Loucy (cell line): ENCODE measurements at regions not wholly inside any gene's neighbourhood (a gene's known extent, or its start where the extent isn't known, plus 50 kb on each side); places are given as distances from the start of the nearest gene placed in this dataset.

Source experiments
- H2AFZ ChIP-seq: fragments of 200-600 bp; sonication (generic); 2 replicates; pipeline ENCODE4 v1.6.0; 2016; ENCODE audit warnings: antibody characterized with exemption, mild to moderate bottlenecking, low read length, moderate library complexity
- H3F3A ChIP-seq: fragments of 200-600 bp; 2 replicates; pipeline ENCODE4 v1.6.0; 2016; ENCODE audit warnings: antibody characterized with exemption, low read depth, mild to moderate bottlenecking
- H3K27me3 ChIP-seq: fragments of 200-600 bp; sonication (generic); 2 replicates; pipeline ENCODE4 v1.6.1; 2014; ENCODE audit warnings: low read length, mild to moderate bottlenecking; ENCODE audit not compliant: insufficient read depth, poor library complexity, severe bottlenecking
- H3K36me3 ChIP-seq: fragments of 200-600 bp; sonication (generic); 2 replicates; pipeline ENCODE4 v1.6.1; 2016; ENCODE audit warnings: low read length; ENCODE audit not compliant: insufficient read depth
- H3K4me1 ChIP-seq: fragments of 200-600 bp; sonication (generic); 2 replicates; pipeline ENCODE4 v1.5.1; 2014; ENCODE audit warnings: low read length, mild to moderate bottlenecking; ENCODE audit not compliant: insufficient read depth, poor library complexity, severe bottlenecking
- H3K4me2 ChIP-seq: fragments of 200-600 bp; sonication (generic); 2 replicates; pipeline ENCODE4 v1.6.0; 2014; ENCODE audit warnings: antibody characterized with exemption, low read length, low read depth, mild to moderate bottlenecking; ENCODE audit not compliant: poor library complexity, severe bottlenecking
- H3K4me3 ChIP-seq: fragments of 200-600 bp; sonication (generic); 2 replicates; pipeline ENCODE4 v1.5.1; 2014; ENCODE audit warnings: low read length, mild to moderate bottlenecking, mixed read lengths; ENCODE audit not compliant: poor library complexity, severe bottlenecking
- H3K79me2 ChIP-seq: fragments of 200-600 bp; sonication (generic); 2 replicates; pipeline ENCODE4 v1.6.1; 2014; ENCODE audit warnings: low read length; ENCODE audit not compliant: insufficient read depth
- H3K9ac ChIP-seq: fragments of 200-600 bp; sonication (generic); 2 replicates; pipeline ENCODE4 v1.6.0; 2014; ENCODE audit warnings: mild to moderate bottlenecking, low read depth, low read length, moderate library complexity; ENCODE audit not compliant: poor library complexity, severe bottlenecking
- H3K9me2 ChIP-seq: fragments of 200-600 bp; sonication (generic); replicated peaks from 2 replicates; pipeline ENCODE4 v1.6.1; 2016; ENCODE audit warnings: low read depth, low read length, mixed read lengths
- H3K9me3 ChIP-seq: fragments of 200-600 bp; sonication (generic); 2 replicates; pipeline ENCODE4 v1.6.1; 2014; ENCODE audit warnings: mild to moderate bottlenecking, antibody characterized with exemption, low read length, low read depth; ENCODE audit not compliant: insufficient read depth
- H4K20me1 ChIP-seq: fragments of 200-600 bp; sonication (generic); 2 replicates; pipeline ENCODE4 v1.6.0; 2014; ENCODE audit warnings: antibody characterized with exemption, low read length, mild to moderate bottlenecking; ENCODE audit not compliant: insufficient read depth, poor library complexity, severe bottlenecking
- EZH2phosphoT487 ChIP-seq: fragments of 200-600 bp; IDR thresholded peaks from 2 replicates; pipeline ENCODE4 v1.6.1; 2018; ENCODE audit warnings: antibody characterized with exemption, mild to moderate bottlenecking, moderate library complexity, borderline replicate concordance
- TF ChIP-seq, protein P1 (sequence below): fragments of 200-600 bp; sonication (generic); conservative IDR thresholded peaks from 2 replicates; pipeline ENCODE4 v1.5.1; 2014; ENCODE audit warnings: mild to moderate bottlenecking, antibody characterized with exemption, low read length

DNA sequence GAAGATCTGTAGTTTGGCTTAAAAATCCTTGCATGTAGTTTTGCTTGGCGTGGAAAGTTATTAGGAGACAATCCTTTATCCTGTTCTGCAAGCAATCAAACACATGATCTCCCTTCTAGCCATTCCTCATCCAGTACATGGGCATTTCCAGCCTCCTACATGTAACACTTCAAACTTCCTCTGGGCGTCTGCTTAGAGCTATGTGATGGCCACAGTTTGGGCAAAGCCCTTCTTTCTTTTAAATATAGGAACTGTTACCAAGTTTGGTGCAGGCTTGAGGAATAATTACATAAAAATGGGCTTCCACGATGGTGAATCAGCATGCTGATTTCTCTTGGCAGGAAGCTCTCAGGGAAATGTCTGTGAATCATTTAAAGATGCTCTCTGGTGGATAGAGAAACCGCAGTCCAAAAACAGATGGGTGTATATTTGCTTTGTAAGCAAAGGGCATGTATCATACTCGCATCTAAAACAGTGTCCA is 176.9 kb upstream of the FMN2 start:
- Histone ChIP-seq H3K27me3 (no peaks in the 10 kb centered on the region), H3K9ac (no peak overlapping the region)

DNA sequence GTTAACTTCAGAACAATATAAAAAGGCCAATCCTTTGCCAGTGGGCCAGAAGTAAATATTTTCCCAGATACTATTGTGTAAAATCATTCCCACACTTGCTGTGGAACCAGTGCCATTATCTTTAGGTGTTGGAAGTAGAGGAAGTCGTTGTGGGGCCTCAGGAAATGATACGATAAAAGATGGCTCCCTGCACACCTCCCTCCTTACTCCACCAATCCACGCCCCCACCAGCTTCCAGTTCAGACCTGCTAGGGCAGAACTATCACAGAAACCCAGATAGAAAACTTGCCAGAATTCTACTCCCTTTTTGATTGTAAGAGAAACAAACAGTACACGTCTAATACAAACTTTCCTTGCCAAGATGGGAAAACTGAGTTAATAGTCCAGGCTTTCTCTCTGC is 173.0 kb upstream of the FMN2 start:
- Histone ChIP-seq H3K4me3 (no peak overlapping the region), H2AFZ (no peak overlapping the region), H3F3A (no peaks in the 10 kb centered on the region), H3K4me1 (no peaks in the 10 kb centered on the region), H3K9me2 (no peaks in the 10 kb centered on the region), H3K9ac (no peak overlapping the region), H3K79me2 (no peaks in the 10 kb centered on the region), H3K4me2 (no peak overlapping the region), H3K9me3 (no peaks in the 10 kb centered on the region), H3K27me3 (no peaks in the 10 kb centered on the region), H4K20me1 (no peaks in the 10 kb centered on the region), H3K36me3 (no peaks in the 10 kb centered on the region)
- TF ChIP-seq, protein P1, sequence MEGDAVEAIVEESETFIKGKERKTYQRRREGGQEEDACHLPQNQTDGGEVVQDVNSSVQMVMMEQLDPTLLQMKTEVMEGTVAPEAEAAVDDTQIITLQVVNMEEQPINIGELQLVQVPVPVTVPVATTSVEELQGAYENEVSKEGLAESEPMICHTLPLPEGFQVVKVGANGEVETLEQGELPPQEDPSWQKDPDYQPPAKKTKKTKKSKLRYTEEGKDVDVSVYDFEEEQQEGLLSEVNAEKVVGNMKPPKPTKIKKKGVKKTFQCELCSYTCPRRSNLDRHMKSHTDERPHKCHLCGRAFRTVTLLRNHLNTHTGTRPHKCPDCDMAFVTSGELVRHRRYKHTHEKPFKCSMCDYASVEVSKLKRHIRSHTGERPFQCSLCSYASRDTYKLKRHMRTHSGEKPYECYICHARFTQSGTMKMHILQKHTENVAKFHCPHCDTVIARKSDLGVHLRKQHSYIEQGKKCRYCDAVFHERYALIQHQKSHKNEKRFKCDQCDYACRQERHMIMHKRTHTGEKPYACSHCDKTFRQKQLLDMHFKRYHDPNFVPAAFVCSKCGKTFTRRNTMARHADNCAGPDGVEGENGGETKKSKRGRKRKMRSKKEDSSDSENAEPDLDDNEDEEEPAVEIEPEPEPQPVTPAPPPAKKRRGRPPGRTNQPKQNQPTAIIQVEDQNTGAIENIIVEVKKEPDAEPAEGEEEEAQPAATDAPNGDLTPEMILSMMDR: no peak
- TF ChIP-seq EZH2phosphoT487: no peak

More for the DNA sequence above, 176.9 kb upstream of the FMN2 start:
- H3K9me2 ChIP-seq: no peaks in the 10 kb centered on the region
- H3K4me2 ChIP-seq: no peak overlapping the region
- H3K79me2 ChIP-seq: no peaks in the 10 kb centered on the region
- H2AFZ ChIP-seq: no peak overlapping the region
- TF ChIP-seq, protein P1: no peak
- no peak for TF ChIP-seq EZH2phosphoT487
- H3K4me1 ChIP-seq: no peaks in the 10 kb centered on the region
- no peaks in the 10 kb centered on the region for H3K9me3 ChIP-seq
- H3K4me3 ChIP-seq: no peak overlapping the region
- no peaks in the 10 kb centered on the region for H4K20me1 ChIP-seq
- no peaks in the 10 kb centered on the region for H3F3A ChIP-seq
- no peaks in the 10 kb centered on the region for H3K36me3 ChIP-seq

DNA sequence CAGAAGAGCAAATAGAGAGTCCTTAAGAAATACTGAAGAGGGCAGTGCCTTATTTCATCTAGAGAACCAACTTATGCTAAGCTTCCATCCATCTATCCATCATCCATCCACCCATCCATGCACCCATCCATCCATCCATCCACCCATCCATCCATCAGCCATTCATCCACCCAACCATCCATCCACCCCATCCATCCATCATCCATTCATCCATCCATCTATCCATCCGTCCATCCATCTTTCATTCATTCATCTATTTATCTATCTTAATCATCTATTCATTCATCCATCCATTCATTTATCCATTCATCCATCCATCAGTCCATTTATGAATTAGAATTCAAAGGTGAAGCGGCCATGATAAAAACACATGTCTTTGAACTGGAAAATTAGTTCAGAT is 171.5 kb upstream of the FMN2 start:
- H4K20me1 ChIP-seq: no peaks in the 10 kb centered on the region
- H3F3A ChIP-seq: no peaks in the 10 kb centered on the region
- H3K9ac ChIP-seq: no peak overlapping the region
- no peak overlapping the region for H3K4me2 ChIP-seq
- no peak overlapping the region for H3K4me3 ChIP-seq
- no peaks in the 10 kb centered on the region for H3K9me3 ChIP-seq
- H3K36me3 ChIP-seq: no peaks in the 10 kb centered on the region
- no peaks in the 10 kb centered on the region for H3K9me2 ChIP-seq
- H3K4me1 ChIP-seq: no peaks in the 10 kb centered on the region
- H3K79me2 ChIP-seq: no peaks in the 10 kb centered on the region
- TF ChIP-seq, protein P1: no peak
- no peak for TF ChIP-seq EZH2phosphoT487
- H3K27me3 ChIP-seq: no peaks in the 10 kb centered on the region
- no peak overlapping the region for H2AFZ ChIP-seq
